Tibial nerve (tissue), 4 donors: ENCODE measurements at regions not wholly inside any gene's neighbourhood (a gene's known extent, or its start where the extent isn't known, plus 50 kb on each side); places are given as distances from the start of the nearest gene placed in this dataset.

Experiments used
- DNase-seq, 2 donors: peaks; one replicate each; pipeline ENCODE4 v3.0.0-alpha.2; 2019; ENCODE audit warnings: low spot score in 2 of 2
- H3K27ac ChIP-seq, 4 donors: fragments of 200-600 bp; sonication (generic) in 3 of 4; one replicate each; pipeline ENCODE4 v1.5.1; 2017 to 2019; ENCODE audit warnings: mild to moderate bottlenecking in 1 of 4
- H3K27me3 ChIP-seq, 2 donors: fragments of 200-600 bp; sonication (generic) in 1 of 2; one replicate each; pipeline versions ENCODE4 v1.5.1 to v1.6.0; 2017 to 2019
- H3K36me3 ChIP-seq, 3 donors: fragments of 200-600 bp; sonication (generic); one replicate each; pipeline ENCODE4 v1.5.1; 2018 to 2019
- H3K4me1 ChIP-seq, 4 donors: fragments of 200-600 bp; sonication (generic) in 3 of 4; one replicate each; pipeline ENCODE4 v1.5.1; 2017 to 2019
- H3K4me3 ChIP-seq, 4 donors: fragments of 200-600 bp; sonication (generic) in 3 of 4; one replicate each; pipeline ENCODE4 v1.5.1; 2017 to 2019; ENCODE audit warnings: mild to moderate bottlenecking in 1 of 4, moderate library complexity in 1 of 4
- H3K9me3 ChIP-seq, 4 donors: fragments of 200-600 bp; sonication (generic) in 3 of 4; one replicate each; pipeline ENCODE4 v1.5.1; 2017 to 2019
- EP300 ChIP-seq, 2 donors: sonication (generic); formaldehyde crosslinking; IDR thresholded peaks; one replicate each; pipeline ENCODE4 v1.6.1; 2017; ENCODE audit warnings: antibody characterized with exemption in 2 of 2, mild to moderate bottlenecking in 1 of 2
- POLR2A ChIP-seq, 2 donors: fragments of 450-650 bp; IDR thresholded peaks; one replicate each; pipeline ENCODE4 v1.6.1; 2017; ENCODE audit warnings: antibody characterized with exemption in 2 of 2, mild to moderate bottlenecking in 2 of 2, moderate library complexity in 2 of 2
- WGBS, 2 donors: methylation state at CpG; one replicate each; pipeline ENCODE4 v1.1.5; 2018; 5-methylcytosine and 5-hydroxymethylcytosine counted together
- TF ChIP-seq, protein P1 (sequence below), 5 experiments: fragments of 200-600 bp in 3 of 5; fragments of 450-650 bp in 2 of 5; sonication (generic) in 3 of 5; IDR thresholded peaks; one replicate each; pipeline ENCODE4 v1.5.1; 2016 to 2019; ENCODE audit warnings: antibody characterized with exemption in 5 of 5, mild to moderate bottlenecking in 3 of 5, moderate library complexity in 2 of 5

DNA sequence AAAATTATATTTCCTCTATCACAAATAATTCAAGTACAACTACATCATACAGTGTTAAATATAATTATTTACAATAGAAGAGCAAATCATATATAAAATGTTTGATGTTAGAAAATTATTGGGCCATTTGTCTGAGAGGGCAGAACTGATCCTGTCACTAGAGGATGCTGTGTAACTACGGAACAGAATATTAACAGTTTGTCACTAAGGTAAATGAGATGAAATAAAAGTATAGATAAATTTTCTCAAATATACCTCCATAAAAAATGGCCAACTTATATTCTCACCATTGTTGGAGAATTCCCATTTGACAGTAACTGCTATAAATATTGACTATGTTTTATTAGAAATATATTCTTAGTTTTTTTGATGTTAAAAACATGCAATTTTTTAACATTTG lies 1067.4 kb upstream of the DDX18 start:
- 63 to 80% methylated on average over 1 of the region's 1 CpG for WGBS, 2 donors
- TF ChIP-seq EP300 (IDR thresholded peaks at IDR 0.05): no peak
- TF ChIP-seq, protein P1, sequence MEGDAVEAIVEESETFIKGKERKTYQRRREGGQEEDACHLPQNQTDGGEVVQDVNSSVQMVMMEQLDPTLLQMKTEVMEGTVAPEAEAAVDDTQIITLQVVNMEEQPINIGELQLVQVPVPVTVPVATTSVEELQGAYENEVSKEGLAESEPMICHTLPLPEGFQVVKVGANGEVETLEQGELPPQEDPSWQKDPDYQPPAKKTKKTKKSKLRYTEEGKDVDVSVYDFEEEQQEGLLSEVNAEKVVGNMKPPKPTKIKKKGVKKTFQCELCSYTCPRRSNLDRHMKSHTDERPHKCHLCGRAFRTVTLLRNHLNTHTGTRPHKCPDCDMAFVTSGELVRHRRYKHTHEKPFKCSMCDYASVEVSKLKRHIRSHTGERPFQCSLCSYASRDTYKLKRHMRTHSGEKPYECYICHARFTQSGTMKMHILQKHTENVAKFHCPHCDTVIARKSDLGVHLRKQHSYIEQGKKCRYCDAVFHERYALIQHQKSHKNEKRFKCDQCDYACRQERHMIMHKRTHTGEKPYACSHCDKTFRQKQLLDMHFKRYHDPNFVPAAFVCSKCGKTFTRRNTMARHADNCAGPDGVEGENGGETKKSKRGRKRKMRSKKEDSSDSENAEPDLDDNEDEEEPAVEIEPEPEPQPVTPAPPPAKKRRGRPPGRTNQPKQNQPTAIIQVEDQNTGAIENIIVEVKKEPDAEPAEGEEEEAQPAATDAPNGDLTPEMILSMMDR (IDR thresholded peaks at IDR 0.05): no peak
- TF ChIP-seq POLR2A (IDR thresholded peaks at IDR 0.05): no peak
- Histone ChIP-seq H3K36me3 (no peaks in the 10 kb centered on the region), H3K4me3 (no peak overlapping the region), H3K9me3 (no peaks in the 10 kb centered on the region), H3K4me1 (no peaks in the 10 kb centered on the region), H3K27ac (no peak overlapping the region), H3K27me3 (no peaks in the 10 kb centered on the region)
- DNase-seq: no peak

DNA sequence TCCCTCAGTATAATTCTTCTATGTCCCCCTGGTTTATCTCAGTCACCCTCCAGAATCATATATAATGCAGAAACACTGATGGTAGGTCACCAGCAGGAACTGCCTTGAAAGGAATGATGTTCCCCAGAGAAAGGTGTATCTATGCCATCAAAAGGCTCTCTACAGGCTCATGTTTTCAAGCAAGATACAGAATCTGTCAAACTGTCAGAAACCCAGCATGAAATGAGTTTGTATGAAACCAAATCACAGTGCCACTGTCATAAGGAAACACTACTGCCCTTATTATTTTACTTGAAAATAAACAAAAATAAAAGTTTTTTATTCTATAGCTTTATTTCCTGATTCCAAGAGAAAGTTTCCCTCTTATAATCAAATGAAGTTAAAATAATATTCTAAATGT lies 1064.5 kb upstream of the DDX18 start:
- Histone ChIP-seq H3K27me3 (no peaks in the 10 kb centered on the region), H3K4me3 (no peak overlapping the region), H3K4me1 (no peaks in the 10 kb centered on the region), H3K36me3 (no peaks in the 10 kb centered on the region), H3K27ac (no peak overlapping the region), H3K9me3 (no peaks in the 10 kb centered on the region)
- DNase-seq: no peak
- no peak for TF ChIP-seq POLR2A (IDR thresholded peaks at IDR 0.05)
- no peak for TF ChIP-seq EP300 (IDR thresholded peaks at IDR 0.05)
- TF ChIP-seq, protein P1 (IDR thresholded peaks at IDR 0.05): no peak

DNA sequence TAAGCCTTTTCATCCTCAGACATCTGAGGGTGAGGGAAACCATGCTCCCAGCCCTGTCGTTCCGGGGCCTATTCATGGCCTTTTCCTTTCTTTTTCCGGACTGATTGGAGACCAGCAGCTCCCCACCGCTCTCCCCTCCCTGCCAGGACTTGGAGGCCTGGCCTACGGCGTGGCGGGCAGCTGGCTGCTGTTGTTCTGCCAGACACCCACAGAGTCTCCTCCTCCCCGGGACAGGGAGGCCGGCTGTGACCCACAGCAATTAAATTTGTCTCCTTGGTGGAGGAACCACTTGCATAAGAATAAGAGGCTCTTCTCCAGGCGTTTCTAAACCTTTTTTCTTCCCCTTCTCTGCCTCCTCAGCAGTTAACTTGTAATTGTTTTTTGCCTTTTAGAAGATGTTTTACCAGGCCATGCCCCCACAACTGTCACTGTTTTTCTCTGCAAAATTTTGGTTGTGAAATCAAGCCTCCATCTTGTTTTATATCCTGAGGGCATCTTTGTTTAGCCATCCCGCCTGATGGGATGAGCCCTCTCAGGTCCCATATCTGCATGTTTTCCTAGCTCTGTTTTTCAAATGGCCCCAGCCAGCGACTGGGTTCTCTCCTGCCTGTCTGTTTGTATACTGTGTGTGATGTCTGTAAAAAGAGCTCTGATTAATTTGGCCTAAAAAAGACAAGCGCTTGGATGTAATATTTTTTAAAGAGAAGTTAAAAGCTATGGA lies 1060.0 kb upstream of the DDX18 start:
- WGBS, 2 donors: 37 to 41% methylated on average over 13 of the region's 13 CpGs
- Histone ChIP-seq H3K4me1 (no peaks in the 10 kb centered on the region), H3K27ac (no peak overlapping the region), H3K27me3 (no peaks in the 10 kb centered on the region), H3K36me3 (no peaks in the 10 kb centered on the region), H3K9me3 (no peaks in the 10 kb centered on the region), H3K4me3 (no peak overlapping the region)
- no peak for DNase-seq
- TF ChIP-seq, protein P1 (IDR thresholded peaks at IDR 0.05): no peak
- no peak for TF ChIP-seq POLR2A (IDR thresholded peaks at IDR 0.05)
- no peak for TF ChIP-seq EP300 (IDR thresholded peaks at IDR 0.05)

DNA sequence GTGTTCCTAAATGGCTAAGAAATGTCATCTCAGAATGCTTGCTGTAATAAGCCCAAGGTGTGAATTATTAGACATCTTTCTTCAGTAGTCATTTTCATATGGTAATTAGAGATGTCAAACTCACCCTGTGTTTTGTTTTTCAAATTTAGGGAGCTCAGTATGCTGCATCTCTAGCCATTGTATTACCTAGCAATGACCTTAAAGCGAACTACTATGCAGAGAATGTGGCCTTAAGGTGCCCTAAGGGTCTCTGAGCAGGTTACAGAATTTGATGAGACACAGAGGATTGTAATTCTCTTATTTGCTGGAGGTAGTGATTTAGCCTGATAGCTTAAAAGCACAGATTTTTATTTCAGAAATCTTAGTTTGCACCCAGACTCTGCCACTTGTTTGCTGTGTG lies 1052.6 kb upstream of the DDX18 start:
- Histone ChIP-seq H3K36me3 (no peaks in the 10 kb centered on the region), H3K27ac (no peak overlapping the region), H3K4me1 (no peaks in the 10 kb centered on the region), H3K9me3 (no peaks in the 10 kb centered on the region), H3K4me3 (no peak overlapping the region), H3K27me3 (no peaks in the 10 kb centered on the region)
- 68 to 70% methylated on average over 1 of the region's 1 CpG for WGBS, 2 donors
- DNase-seq: no peak
- no peak for TF ChIP-seq POLR2A (IDR thresholded peaks at IDR 0.05)
- no peak for TF ChIP-seq EP300 (IDR thresholded peaks at IDR 0.05)
- TF ChIP-seq, protein P1 (IDR thresholded peaks at IDR 0.05): no peak

DNA sequence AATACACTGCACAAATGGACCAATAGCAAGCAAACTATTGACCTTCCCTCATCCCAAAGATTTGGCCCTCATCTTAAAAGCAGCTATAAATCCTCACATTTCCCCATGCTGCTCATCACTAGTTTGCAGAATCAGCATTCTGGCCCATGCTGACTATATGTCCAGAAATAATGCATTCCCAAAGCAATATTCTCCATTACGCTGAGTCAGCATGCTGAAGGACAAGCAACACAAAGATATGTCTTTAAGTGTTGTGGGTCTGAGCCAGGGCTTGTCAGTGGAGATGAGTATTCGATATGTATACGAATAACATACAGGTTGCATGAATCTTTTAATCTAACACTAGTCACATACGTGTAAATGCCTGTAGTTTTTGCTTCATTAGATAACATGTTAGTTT lies 1045.0 kb upstream of the DDX18 start:
- Histone ChIP-seq H3K36me3 (no peaks in the 10 kb centered on the region), H3K9me3 (no peaks in the 10 kb centered on the region), H3K27me3 (no peaks in the 10 kb centered on the region), H3K27ac (no peak overlapping the region), H3K4me1 (no peaks in the 10 kb centered on the region), H3K4me3 (no peak overlapping the region)
- 80 to 92% methylated on average over 4 of the region's 4 CpGs for WGBS, 2 donors
- DNase-seq: no peak
- TF ChIP-seq, protein P1 (IDR thresholded peaks at IDR 0.05): no peak
- no peak for TF ChIP-seq POLR2A (IDR thresholded peaks at IDR 0.05)
- TF ChIP-seq EP300 (IDR thresholded peaks at IDR 0.05): no peak
